NT2/D1 (cell line): ENCODE measurements at regions not wholly inside any gene's neighbourhood (a gene's known extent, or its start where the extent isn't known, plus 50 kb on each side); places are given as distances from the start of the nearest gene placed in this dataset.
"Not testable (repeated sequence)": the region's sequence is repeated elsewhere in the genome, so short reads cannot be mapped to it uniquely, and the experiment has no call there.

ENCODE experiments used
- DNase-seq: peaks from one replicate; pipeline ENCODE4 v3.0.0-alpha.2; 2011; ENCODE audit warnings: low read depth, low spot score
- H3K27me3 ChIP-seq: 2 replicates; pipeline ENCODE4 v1.6.0; 2011; ENCODE audit warnings: mild to moderate bottlenecking; ENCODE audit not compliant: insufficient read length, insufficient read depth
- H3K36me3 ChIP-seq: 2 replicates; pipeline ENCODE4 v1.6.1; 2011; ENCODE audit warnings: mild to moderate bottlenecking, low read length, mixed read lengths; ENCODE audit not compliant: insufficient read depth, insufficient read length
- H3K4me1 ChIP-seq: 2 replicates; pipeline ENCODE4 v1.5.1; 2011; ENCODE audit not compliant: insufficient read depth, insufficient read length
- H3K4me3 ChIP-seq: 2 replicates; pipeline ENCODE4 v1.5.1; 2011; ENCODE audit warnings: low read depth; ENCODE audit not compliant: insufficient read length
- H3K9ac ChIP-seq: 2 replicates; pipeline ENCODE4 v1.6.0; 2011; ENCODE audit warnings: low read depth; ENCODE audit not compliant: insufficient read length
- H3K9me3 ChIP-seq: 2 replicates; pipeline ENCODE4 v1.5.1; 2011; ENCODE audit warnings: mild to moderate bottlenecking, low read length; ENCODE audit not compliant: insufficient read depth
- SUZ12 ChIP-seq: IDR thresholded peaks from 2 replicates; pipeline ENCODE4 v1.6.1; 2011; ENCODE audit not compliant: insufficient read length, insufficient read depth; ENCODE audit errors: extremely low read depth
- YY1 ChIP-seq: IDR thresholded peaks from 2 replicates; pipeline ENCODE4 v1.6.1; 2011; ENCODE audit not compliant: insufficient read length, insufficient read depth
- ZNF274 ChIP-seq: IDR thresholded peaks from 2 replicates; pipeline ENCODE4 v1.6.1; 2011; ENCODE audit warnings: mild to moderate bottlenecking, low read depth, low read length

DNA sequence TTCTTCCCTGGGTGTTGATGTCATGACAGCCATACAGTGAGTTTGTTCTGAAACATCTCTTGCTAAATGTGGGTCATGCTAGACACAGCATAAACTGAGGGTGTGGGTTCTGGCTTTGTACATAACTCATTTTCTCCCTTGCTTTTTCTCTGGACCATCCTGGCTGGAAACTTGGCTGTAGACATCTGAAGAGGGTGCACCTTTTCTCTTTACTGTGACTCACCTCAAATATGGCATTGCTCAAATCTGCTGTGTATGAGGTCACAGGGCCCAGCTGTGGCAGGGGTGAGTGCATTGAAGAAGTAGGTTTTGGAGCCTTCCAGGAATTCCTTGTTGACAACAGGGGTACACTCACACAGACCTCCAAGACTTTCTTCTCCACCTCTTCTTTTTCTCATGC is 465.5 kb upstream of the AMELY start:
- TF ChIP-seq SUZ12, result no peak
- TF ChIP-seq YY1, result no peak
- no peak for TF ChIP-seq ZNF274
- DNase-seq, result no peak

DNA sequence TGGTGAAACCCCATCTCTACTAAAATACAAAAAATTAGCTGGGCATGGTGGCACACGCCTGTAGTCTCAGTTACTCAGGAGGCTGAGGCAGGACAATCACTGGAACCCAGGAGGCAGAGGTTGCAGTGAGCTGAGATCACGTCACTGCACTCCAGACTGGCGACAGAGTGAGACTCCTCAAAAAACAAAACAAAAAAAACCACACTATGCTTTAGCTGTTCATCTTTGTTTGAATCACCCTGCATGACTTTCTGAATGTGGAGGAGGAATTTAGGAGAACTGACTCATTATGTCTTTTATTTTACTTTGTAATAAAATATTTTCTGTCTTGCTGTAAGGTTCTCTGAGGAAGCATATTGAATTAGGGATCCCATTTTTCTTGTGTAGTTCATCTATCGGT is 462.9 kb upstream of the AMELY start:
- H3K9ac ChIP-seq, H3K4me1 ChIP-seq, DNase-seq, H3K36me3 ChIP-seq, H3K9me3 ChIP-seq, H3K27me3 ChIP-seq, H3K4me3 ChIP-seq: not testable (repeated sequence)

More for the DNA sequence above, 465.5 kb upstream of the AMELY start:
- no peaks in the 10 kb centered on the region for H3K27me3 ChIP-seq
- no peak overlapping the region for H3K4me3 ChIP-seq
- H3K4me1 ChIP-seq, result no peaks in the 10 kb centered on the region
- H3K36me3 ChIP-seq, result peaks cover 8% of the 10 kb centered on the region
- no peak overlapping the region for H3K9ac ChIP-seq
- H3K9me3 ChIP-seq, result no peaks in the 10 kb centered on the region

DNA sequence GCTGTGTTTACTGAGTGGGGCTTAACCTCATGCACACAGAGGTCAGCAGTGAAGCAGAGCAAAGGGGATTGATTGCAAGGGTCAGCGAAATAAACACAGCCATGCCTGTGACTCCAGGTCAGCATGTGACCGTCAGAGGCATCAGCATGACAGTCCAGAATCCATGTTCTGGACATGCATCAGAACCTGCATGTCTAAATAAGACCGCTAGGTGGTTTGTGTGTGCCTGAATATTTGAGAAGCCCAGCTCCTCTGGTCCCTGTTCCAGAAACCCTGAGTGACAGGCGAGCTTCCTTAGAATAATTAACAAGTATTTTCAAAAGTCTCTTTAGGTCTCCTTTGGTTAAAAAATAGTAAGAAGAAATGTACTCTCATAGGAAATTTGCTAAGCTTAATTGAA is 460.4 kb upstream of the AMELY start:
- DNase-seq, H3K4me3 ChIP-seq, H3K9ac ChIP-seq, H3K9me3 ChIP-seq, H3K27me3 ChIP-seq, H3K4me1 ChIP-seq: not testable (repeated sequence)
- peaks cover 12% of the 10 kb centered on the region for H3K36me3 ChIP-seq

DNA sequence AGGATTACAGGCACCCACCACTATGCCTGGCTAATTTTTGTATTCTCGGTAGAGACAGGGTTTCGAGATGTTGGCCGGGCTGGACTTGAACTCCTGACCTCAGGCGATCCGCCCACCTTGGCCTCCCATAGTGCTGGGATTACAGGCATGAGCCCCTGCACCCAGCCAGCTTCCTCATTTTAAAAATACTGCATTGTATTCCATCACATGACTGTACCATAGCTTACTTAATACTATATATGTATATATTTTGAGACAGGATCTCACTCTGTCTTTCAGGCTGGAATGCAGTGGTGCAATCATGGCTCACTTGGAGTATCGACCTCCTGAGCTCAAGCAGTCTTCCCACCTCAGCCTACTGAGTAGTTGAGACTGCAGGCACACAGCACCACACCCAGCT is 459.5 kb upstream of the AMELY start:
- H3K4me3 ChIP-seq, DNase-seq, H3K36me3 ChIP-seq, H3K9ac ChIP-seq, H3K9me3 ChIP-seq, H3K4me1 ChIP-seq, H3K27me3 ChIP-seq: not testable (repeated sequence)

DNA sequence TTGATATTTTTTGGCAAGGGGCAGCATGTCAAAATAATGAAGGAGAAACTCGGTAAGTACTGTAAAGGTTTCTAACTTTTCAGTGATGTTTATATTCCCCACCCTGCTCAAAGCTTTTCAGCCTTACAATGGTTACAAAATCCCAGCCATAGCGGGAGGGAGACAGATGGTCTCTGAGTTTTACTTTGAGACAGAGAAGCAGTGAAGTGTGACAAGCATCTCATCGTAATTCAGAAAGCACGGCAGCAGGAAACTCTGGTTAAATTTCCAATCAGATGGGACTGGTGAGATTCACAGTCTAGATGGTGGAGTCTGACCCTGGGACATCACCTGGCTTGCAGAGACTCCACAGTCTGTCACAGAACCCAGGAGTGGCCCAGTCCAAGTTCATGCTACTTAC is 448.0 kb upstream of the AMELY start:
- no peak overlapping the region for H3K4me3 ChIP-seq
- no peaks in the 10 kb centered on the region for H3K4me1 ChIP-seq
- no peaks in the 10 kb centered on the region for H3K9me3 ChIP-seq
- TF ChIP-seq ZNF274 (no peak), SUZ12 (no peak), YY1 (no peak)
- peaks cover 13% of the 10 kb centered on the region for H3K36me3 ChIP-seq
- H3K9ac ChIP-seq, result no peak overlapping the region
- H3K27me3 ChIP-seq, result no peaks in the 10 kb centered on the region
- no peak for DNase-seq

DNA sequence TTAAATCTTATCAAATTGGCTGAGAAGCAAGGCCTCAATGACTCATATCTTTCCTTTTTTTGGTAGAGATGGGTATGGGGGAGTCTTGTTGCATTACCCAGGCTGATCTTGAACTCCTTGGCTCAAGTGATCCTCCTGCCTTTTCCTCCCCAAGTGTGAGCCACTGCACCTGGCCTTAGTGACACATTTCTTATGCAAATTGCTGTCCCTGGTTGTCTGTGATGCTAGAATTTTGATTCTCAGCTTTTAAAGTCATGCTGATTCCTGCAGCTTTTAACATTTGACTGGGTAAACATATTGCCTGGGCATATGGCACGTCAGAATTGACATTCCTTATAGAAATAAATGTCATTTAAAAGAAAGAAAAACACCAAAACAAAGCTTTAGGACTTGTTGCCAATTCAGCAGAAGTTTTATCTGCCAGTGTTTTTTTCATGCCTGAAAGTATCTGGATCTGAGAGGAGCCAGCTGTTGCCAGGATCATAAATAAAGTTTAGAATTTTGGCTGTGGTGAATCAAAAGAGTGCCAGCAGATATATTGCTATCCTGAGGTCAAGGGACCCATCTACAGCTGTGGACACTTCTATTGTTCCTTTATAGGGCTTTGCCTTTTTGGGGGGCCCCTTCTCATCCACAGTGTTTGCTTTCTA is 446.7 kb upstream of the AMELY start:
- no peak for TF ChIP-seq SUZ12
- Histone ChIP-seq H3K4me3 (no peak overlapping the region), H3K4me1 (no peaks in the 10 kb centered on the region), H3K36me3 (peaks cover 10% of the 10 kb centered on the region), H3K9me3 (no peaks in the 10 kb centered on the region), H3K9ac (no peak overlapping the region), H3K27me3 (no peaks in the 10 kb centered on the region)
- no peak for DNase-seq

DNA sequence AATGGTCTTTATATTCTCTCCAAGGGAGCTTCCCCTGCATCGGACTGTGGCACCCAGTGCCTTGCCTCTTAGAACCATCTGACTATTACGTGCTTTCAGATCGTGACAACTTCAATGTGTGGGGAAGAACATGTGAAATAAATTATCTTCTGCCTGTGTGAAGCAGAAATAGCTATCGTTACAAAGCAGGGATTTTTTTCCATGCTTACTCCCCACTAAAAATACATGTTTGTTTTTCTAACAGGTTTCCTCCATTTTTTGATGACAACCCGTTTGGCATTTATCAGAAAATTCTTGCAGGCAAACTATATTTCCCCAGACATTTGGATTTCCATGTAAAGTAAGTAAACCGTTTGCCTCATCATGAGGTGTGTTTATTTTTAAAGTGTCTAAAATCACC is 444.3 kb upstream of the AMELY start:
- not testable (repeated sequence) for DNase-seq, H3K9me3 ChIP-seq, H3K36me3 ChIP-seq, H3K4me3 ChIP-seq, H3K27me3 ChIP-seq, H3K9ac ChIP-seq, H3K4me1 ChIP-seq

DNA sequence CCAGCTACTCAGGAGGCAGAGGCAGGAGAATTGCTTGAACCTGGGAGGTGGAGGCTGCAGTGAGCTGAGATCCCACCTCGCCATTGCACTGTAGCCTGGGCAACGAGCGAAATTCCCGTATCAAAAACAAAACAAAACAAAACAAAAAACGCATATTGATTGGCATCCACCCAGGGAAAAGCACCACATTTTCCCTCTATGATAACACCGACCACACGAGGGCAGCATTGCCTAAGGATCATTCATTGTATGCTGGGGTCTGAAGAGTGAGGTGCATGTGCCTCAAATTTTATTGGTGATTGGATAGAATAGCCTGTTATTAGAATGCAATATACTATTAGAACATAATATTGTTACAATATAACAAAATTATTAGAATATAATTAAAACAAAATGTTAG is 433.1 kb upstream of the AMELY start:
- Histone ChIP-seq H3K9ac (no peak overlapping the region), H3K36me3 (no peaks in the 10 kb centered on the region), H3K4me3 (no peak overlapping the region), H3K4me1 (no peaks in the 10 kb centered on the region), H3K9me3 (no peaks in the 10 kb centered on the region), H3K27me3 (no peaks in the 10 kb centered on the region)
- no peak for DNase-seq
- no peak for TF ChIP-seq SUZ12
- TF ChIP-seq ZNF274, result no peak
- no peak for TF ChIP-seq YY1
